Neural cell (in vitro differentiated cells): ENCODE measurements at regions not wholly inside any gene's neighbourhood (a gene's known extent, or its start where the extent isn't known, plus 50 kb on each side); places are given as distances from the start of the nearest gene placed in this dataset.

Experiments
- H2AFZ ChIP-seq: fragments of 200-600, 300-800 bp; sonication (generic), shearing (Covaris generic); 2 replicates; pipeline ENCODE4 v1.6.0; 2014; ENCODE audit warnings: low read depth, mild to moderate bottlenecking, antibody characterized with exemption, low read length, moderate library complexity
- H3F3A ChIP-seq: fragments of 200-600 bp; shearing (Covaris generic); 2 replicates; pipeline ENCODE4 v1.6.1; 2016; ENCODE audit warnings: mild to moderate bottlenecking, moderate library complexity, mixed read lengths, antibody characterized with exemption, low read length; ENCODE audit not compliant: insufficient read depth, poor library complexity, severe bottlenecking
- H3K27ac ChIP-seq: fragments of 200-600, 300-800 bp; sonication (generic), shearing (Covaris generic); 2 replicates; pipeline ENCODE4 v1.5.1; 2014; ENCODE audit warnings: mild to moderate bottlenecking, low read length, moderate library complexity
- H3K27me3 ChIP-seq: fragments of 300-800, 200-600 bp; sonication (generic), shearing (Covaris generic); 2 replicates; pipeline ENCODE4 v1.6.0; 2014; ENCODE audit warnings: mild to moderate bottlenecking, low read depth, low read length, moderate library complexity; ENCODE audit not compliant: insufficient read depth
- H3K36me3 ChIP-seq: fragments of 300-800, 200-600 bp; sonication (generic), shearing (Covaris generic); 2 replicates; pipeline ENCODE4 v1.5.1; 2014; ENCODE audit warnings: mild to moderate bottlenecking, antibody characterized with exemption, low read length, moderate library complexity; ENCODE audit not compliant: insufficient read depth
- H3K4me2 ChIP-seq: fragments of 300-800, 200-600 bp; sonication (generic), shearing (Covaris generic); 2 replicates; pipeline ENCODE4 v1.6.0; 2014; ENCODE audit warnings: mild to moderate bottlenecking, low read length
- H3K4me3 ChIP-seq: fragments of 300-800, 200-600 bp; sonication (generic), shearing (Covaris generic); 2 replicates; pipeline ENCODE4 v1.5.1; 2014; ENCODE audit warnings: mild to moderate bottlenecking, low read length, moderate library complexity
- H3K79me2 ChIP-seq: fragments of 200-600 bp; shearing (Covaris generic); replicated peaks from 2 replicates; pipeline ENCODE4 v1.6.0; 2014; ENCODE audit warnings: mild to moderate bottlenecking, low read length, moderate library complexity; ENCODE audit not compliant: insufficient read depth
- H3K9ac ChIP-seq: fragments of 300-800, 200-600 bp; sonication (generic), shearing (Covaris generic); 2 replicates; pipeline ENCODE4 v1.6.1; 2016; ENCODE audit warnings: mild to moderate bottlenecking, low read length, mixed read lengths
- H3K9me2 ChIP-seq: fragments of 200-600 bp; shearing (Covaris generic); 2 replicates; pipeline ENCODE4 v1.6.1; 2016; ENCODE audit warnings: mild to moderate bottlenecking, low read length, mixed read lengths; ENCODE audit not compliant: insufficient read depth
- H3K9me3 ChIP-seq: fragments of 200-600, 300-800 bp; sonication (generic), shearing (Covaris generic); 2 replicates; pipeline ENCODE4 v1.6.1; 2016; ENCODE audit warnings: mild to moderate bottlenecking, mixed run types, low read length, moderate library complexity, mixed read lengths
- H4K20me1 ChIP-seq: fragments of 200-600 bp; shearing (Covaris generic); 2 replicates; pipeline ENCODE4 v1.6.1; 2016; ENCODE audit warnings: mild to moderate bottlenecking, mixed run types; ENCODE audit not compliant: insufficient read depth
- CTCF ChIP-seq: fragments of 450-650 bp; IDR thresholded peaks from 2 replicates; pipeline ENCODE4 v1.5.1; 2014; ENCODE audit warnings: antibody characterized with exemption, mild to moderate bottlenecking, moderate library complexity; ENCODE audit not compliant: poor library complexity, severe bottlenecking
- EP300 ChIP-seq: fragments of 450-650 bp; conservative IDR thresholded peaks from 2 replicates; pipeline ENCODE4 v1.6.1; 2014; ENCODE audit warnings: antibody characterized with exemption, mild to moderate bottlenecking, moderate library complexity; ENCODE audit not compliant: poor library complexity, severe bottlenecking
- EZH2 ChIP-seq: fragments of 200-600, 300-800 bp; shearing (Covaris generic), sonication (generic); IDR thresholded peaks from 2 replicates; pipeline ENCODE4 v1.6.1; 2014; ENCODE audit warnings: antibody characterized with exemption, low read length, borderline replicate concordance, mild to moderate bottlenecking; ENCODE audit not compliant: insufficient read depth, poor library complexity, severe bottlenecking
- MXI1 ChIP-seq: fragments of 450-650 bp; conservative IDR thresholded peaks from 2 replicates; pipeline ENCODE4 v1.6.1; 2014; ENCODE audit warnings: antibody characterized with exemption, mild to moderate bottlenecking; ENCODE audit not compliant: poor library complexity, severe bottlenecking
- POLR2AphosphoS5 ChIP-seq: IDR thresholded peaks from 2 replicates; pipeline ENCODE4 v1.6.1; 2012
- RAD21 ChIP-seq: fragments of 450-650 bp; conservative IDR thresholded peaks from 2 replicates; pipeline ENCODE4 v1.6.1; 2014; ENCODE audit warnings: antibody characterized with exemption, mild to moderate bottlenecking, moderate library complexity
- REST ChIP-seq: IDR thresholded peaks from 2 replicates; pipeline ENCODE4 v1.6.1; 2012; ENCODE audit warnings: borderline replicate concordance
- SMC3 ChIP-seq: fragments of 450-650 bp; conservative IDR thresholded peaks from 2 replicates; pipeline ENCODE4 v1.6.1; 2014; ENCODE audit warnings: antibody characterized with exemption, mild to moderate bottlenecking, moderate library complexity; ENCODE audit not compliant: poor library complexity
- TAF1 ChIP-seq: IDR thresholded peaks from 2 replicates; pipeline ENCODE4 v1.6.1; 2012; ENCODE audit warnings: low read depth

GRCh38 chr11:27864611-27865010 is 164.4 kb upstream of the BDNF start:
- Histone ChIP-seq H3K79me2 (no peaks in the 10 kb centered on the region), H3K9me3 (no peaks in the 10 kb centered on the region), H3K4me2 (no peak overlapping the region), H3K27me3 (no peaks in the 10 kb centered on the region), H3K27ac (no peak overlapping the region), H3K4me3 (no peak overlapping the region), H3K36me3 (no peaks in the 10 kb centered on the region), H3K9ac (no peak overlapping the region), H4K20me1 (no peaks in the 10 kb centered on the region), H3F3A (no peaks in the 10 kb centered on the region), H3K9me2 (no peaks in the 10 kb centered on the region), H2AFZ (no peak overlapping the region)
- TF ChIP-seq TAF1 (no peak), CTCF (no peak), RAD21 (no peak), REST (no peak)

GRCh38 chr11:27864091-27864491 is 163.8 kb upstream of the BDNF start:
- Histone ChIP-seq H4K20me1 (no peaks in the 10 kb centered on the region), H3K9me3 (no peaks in the 10 kb centered on the region), H2AFZ (no peak overlapping the region), H3K9ac (no peak overlapping the region), H3K9me2 (no peaks in the 10 kb centered on the region), H3K4me3 (no peak overlapping the region), H3F3A (no peaks in the 10 kb centered on the region), H3K36me3 (no peaks in the 10 kb centered on the region), H3K79me2 (no peaks in the 10 kb centered on the region), H3K4me2 (no peak overlapping the region), H3K27me3 (no peaks in the 10 kb centered on the region), H3K27ac (no peak overlapping the region)
- no peak for TF ChIP-seq REST
- no peak for TF ChIP-seq EZH2
- no peak for TF ChIP-seq MXI1
- TF ChIP-seq EP300, result no peak
- TF ChIP-seq RAD21, result no peak
- TF ChIP-seq CTCF, result no peak
- TF ChIP-seq POLR2AphosphoS5, result no peak
- TF ChIP-seq TAF1, result no peak
- no peak for TF ChIP-seq SMC3
